ENCODE measurements at regions not wholly inside any gene's neighbourhood (a gene's known extent, or its start where the extent isn't known, plus 50 kb on each side); places are given as distances from the start of the nearest gene placed in this dataset.

DNA sequence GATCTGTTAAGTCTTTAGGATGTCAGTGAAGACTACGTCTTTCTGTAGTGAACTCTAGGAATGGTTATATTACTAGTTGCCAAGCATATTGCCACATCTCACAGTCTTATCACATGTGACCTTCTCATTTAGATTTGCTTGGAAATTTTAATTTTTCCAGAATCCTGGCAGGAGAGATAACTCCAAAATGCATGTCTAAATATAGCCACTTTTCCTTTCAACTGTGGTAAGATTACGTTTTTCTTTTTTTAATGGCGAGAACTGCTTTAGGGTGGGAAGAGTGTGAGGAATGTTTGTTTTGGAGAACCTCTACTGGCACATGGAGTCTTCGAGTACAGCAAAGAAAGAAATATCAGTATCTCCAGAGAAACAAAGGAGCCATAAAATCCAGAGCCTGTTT is 91.7 kb upstream of the ADAMTSL1 start:
- intact Hi-C loops (cut with DNase I) = no loop called here
- no peak for DNase-seq

- intact Hi-C loops (cut with DNase I) = no loop called here
- no peak for DNase-seq
Measured at GRCh38 chr9:18384066-18384465, 89.9 kb upstream of the ADAMTSL1 start.

- intact Hi-C loops (cut with DNase I) = no loop called here
- DNase-seq = peak in 10 of 42 donors; percentile 5 to 53 (median 28)
Measured at GRCh38 chr9:18385696-18386490, 88.1 kb upstream of the ADAMTSL1 start.

GRCh38 chr9:18390393-18390792 is 83.6 kb upstream of the ADAMTSL1 start:
- DNase-seq = no peak
- intact Hi-C loops (cut with DNase I) = no loop called here

DNA sequence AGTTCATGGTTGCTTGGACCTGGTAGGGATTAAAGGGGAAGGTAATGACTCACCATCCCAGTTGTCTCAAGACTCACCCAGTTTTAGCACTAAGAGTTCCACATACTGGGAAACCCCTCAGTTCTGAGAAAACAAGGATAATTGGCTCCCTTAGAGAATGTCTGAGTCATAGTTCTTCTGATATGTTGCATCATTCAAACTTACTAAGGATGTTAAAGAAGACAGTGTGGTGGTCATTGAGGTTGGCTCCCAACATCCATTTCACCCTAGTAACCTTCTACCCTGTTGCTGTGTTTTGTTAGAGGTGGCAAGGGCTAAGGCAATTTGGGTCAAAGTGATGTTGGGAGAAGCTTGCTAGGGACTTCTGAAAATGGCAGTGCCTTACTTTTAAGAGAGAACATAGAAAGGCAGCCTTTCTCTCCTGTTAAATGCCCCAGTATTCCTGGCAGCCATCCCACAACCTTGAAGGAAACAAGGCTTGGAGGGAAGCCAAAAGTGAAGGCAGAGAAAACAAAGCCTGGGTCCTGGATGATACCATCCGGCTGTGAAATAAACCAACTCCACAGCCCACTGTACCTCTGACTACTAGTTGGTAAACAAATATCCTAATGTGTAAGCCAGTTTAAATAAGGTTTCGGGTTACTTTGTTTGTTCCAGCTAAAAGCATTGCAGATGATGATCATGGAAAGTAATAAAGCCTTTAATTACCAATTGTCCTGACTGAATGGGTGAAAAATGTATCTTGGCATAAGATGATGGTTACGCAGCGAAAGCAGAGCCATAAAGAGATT is 80.4 kb upstream of the ADAMTSL1 start:
- intact Hi-C loops (cut with DNase I) = no loop called here
- peak in 17 of 42 donors; percentile 5 to 60 (median 19) for DNase-seq

- no peak for DNase-seq
- intact Hi-C loops (cut with DNase I) = no loop called here
Measured at GRCh38 chr9:18394847-18395351, 79.1 kb upstream of the ADAMTSL1 start.

GRCh38 chr9:18396102-18396728 is 77.7 kb upstream of the ADAMTSL1 start:
- intact Hi-C loops (cut with DNase I) = no loop called here
- peak in 2 of 42 donors; percentile 9 to 23 for DNase-seq

- no peak for DNase-seq
- intact Hi-C loops (cut with DNase I) = no loop called here
Measured at GRCh38 chr9:18397076-18397475, 76.9 kb upstream of the ADAMTSL1 start.

DNA sequence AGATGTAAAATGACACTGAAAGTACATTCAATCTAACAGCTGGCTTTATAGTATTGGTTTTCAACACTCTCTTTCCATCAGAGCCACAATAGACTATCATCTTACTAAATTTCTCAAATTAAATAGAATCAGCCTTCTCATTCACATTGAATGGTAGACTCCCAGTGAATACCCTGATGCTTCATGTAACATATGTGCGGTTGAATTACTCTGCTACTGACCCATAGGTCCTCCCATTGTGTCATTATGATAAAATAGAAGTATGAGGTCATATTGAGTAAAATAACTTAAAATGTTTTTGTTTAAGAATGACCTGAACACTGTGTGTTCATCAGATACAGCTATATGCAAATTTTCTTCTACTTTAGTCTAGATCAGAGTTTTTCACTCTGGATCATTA is 75.9 kb upstream of the ADAMTSL1 start:
- intact Hi-C loops (cut with DNase I) = no loop called here
- no peak for DNase-seq

GRCh38 chr9:18404434-18405029 is 69.4 kb upstream of the ADAMTSL1 start:
- intact Hi-C loops (cut with DNase I) = no loop called here
- DNase-seq = no peak

DNA sequence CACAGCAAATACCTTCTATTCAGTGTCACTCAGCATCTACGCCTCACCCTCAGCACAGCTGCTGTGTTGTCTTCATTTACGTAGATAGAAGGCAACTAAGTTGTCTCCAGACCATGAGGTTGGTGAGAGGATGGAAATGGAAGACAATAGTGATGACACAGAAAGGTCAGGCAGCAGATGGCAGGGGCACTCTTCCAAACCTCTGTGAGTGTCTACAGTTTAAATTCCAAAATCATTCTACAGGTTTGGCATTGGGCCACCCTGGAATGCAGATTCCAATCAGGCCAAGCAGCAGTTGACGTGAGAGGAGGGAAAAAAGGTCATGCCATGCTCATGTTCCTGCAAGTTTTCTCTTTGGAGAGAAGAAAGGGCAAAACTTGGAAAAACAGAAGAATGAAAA is 68.7 kb upstream of the ADAMTSL1 start:
- DNase-seq = no peak
- intact Hi-C loops (cut with DNase I) = no loop called here

DNA sequence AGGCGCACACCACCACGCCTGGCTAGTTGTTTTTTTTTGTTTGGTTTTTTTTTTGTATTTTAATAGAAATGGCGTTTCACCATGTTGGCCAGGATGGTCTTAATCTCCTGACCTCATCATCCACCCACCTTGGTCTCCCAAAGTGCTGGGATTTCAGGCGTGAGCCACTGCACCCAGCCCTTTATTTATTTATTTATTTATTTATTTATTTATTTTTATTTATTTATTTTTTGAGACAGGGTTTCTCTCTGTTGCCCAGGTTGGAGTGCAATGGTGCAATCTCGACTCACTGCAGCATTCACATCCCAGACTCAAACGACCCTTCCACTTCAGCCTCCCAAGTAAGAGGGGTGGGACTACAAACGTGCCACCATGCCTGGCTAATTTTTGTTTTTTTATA is 63.0 kb upstream of the ADAMTSL1 start:
- DNase-seq = no peak
- intact Hi-C loops (cut with DNase I) = no loop called here

DNA sequence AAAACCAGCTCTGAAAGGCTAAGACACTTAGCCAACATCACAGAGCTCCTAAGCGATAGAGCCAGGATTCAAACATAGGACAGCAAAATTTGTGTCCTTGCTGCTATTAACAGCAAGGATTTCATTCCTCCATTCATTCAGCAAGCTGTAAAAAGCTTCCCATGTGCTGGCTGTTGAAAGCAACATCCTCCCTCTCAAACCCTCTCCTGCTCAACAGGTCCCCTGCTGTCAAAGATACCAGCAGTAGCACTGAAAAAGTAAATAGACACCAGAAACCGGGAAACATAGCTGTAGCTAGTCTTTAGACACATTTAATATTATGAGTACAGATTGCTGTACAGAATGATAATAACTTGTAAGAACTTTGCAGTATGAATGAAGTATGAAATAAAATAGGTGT is 52.6 kb upstream of the ADAMTSL1 start:
- intact Hi-C loops (cut with DNase I) = no loop called here
- no peak for DNase-seq

GRCh38 chr9:18422296-18423036 is 51.5 kb upstream of the ADAMTSL1 start:
- intact Hi-C loops (cut with DNase I) = no loop called here
- DNase-seq = no peak

- intact Hi-C loops (cut with DNase I) = no loop called here
- DNase-seq = no peak
Measured at GRCh38 chr9:18423791-18424531, 50.0 kb upstream of the ADAMTSL1 start.

Data from head of caudate nucleus (tissue), 42 donors.